OCI-LY3 (cell line): ENCODE measurements at regions not wholly inside any gene's neighbourhood (a gene's known extent, or its start where the extent isn't known, plus 50 kb on each side); places are given as distances from the start of the nearest gene placed in this dataset.

Experiments
- CTCF ChIP-seq: fragments of 200-600, 300-600 bp; sonication (generic); IDR thresholded peaks from 2 replicates; pipeline ENCODE4 v1.5.1; 2014; ENCODE audit warnings: antibody characterized with exemption, low read length, low read depth
- EZH2phosphoT487 ChIP-seq: fragments of 200-600 bp; shearing (Covaris generic); IDR thresholded peaks from 2 replicates; pipeline ENCODE4 v1.6.1; 2018; ENCODE audit warnings: antibody characterized with exemption, mixed run types, low read depth

DNA sequence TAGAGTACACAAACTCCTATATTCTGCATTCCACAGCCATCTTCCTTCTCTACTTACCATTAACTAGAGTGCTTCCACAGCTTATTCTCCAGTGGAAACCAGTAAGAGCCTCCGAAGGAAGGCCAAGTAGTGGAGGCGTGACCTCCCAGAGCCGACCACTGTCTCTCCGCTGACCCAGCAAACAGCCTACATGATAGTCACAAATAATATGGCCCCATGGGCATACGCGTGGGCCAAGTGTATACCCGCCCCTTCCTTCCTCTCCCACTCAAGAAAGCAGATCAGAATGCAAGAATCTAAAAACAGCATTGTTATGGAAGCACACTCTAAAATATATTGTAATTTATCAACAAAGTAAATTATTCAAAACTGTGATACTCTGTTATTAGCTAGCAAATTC is 526.6 kb upstream of the JARID2 start:
- TF ChIP-seq EZH2phosphoT487 (no peak), CTCF (no peak)
